Kidney (tissue), 13 donors: ENCODE measurements at regions not wholly inside any gene's neighbourhood (a gene's known extent, or its start where the extent isn't known, plus 50 kb on each side); places are given as distances from the start of the nearest gene placed in this dataset.

Experiments used
- DNase-seq, 5 donors: peaks; one replicate each; pipeline ENCODE4 v3.0.0-alpha.2; 2013 to 2020
- FAIRE-seq: peaks from 2 replicates; lab custom pipeline; 2012; peaks lifted over from hg19 to GRCh38; lab: Jason Lieb, UNC
- H3K27ac ChIP-seq, 2 donors: one replicate each; pipeline ENCODE4 v1.7.0; 2013; ENCODE audit warnings: low read depth in 2 of 2, low read length in 2 of 2, inconsistent platforms in 1 of 2
- H3K27me3 ChIP-seq: one replicate; pipeline ENCODE4 v1.7.1; 2013; ENCODE audit warnings: low read length, inconsistent platforms; ENCODE audit not compliant: control insufficient read depth, insufficient read depth
- H3K36me3 ChIP-seq, 3 donors: one replicate each; pipeline versions ENCODE4 v1.7.0 to v1.7.1; 2013; ENCODE audit warnings: low read length in 3 of 3, control low read depth in 1 of 3, inconsistent platforms in 1 of 3; ENCODE audit not compliant: insufficient read depth in 3 of 3, control insufficient read depth in 2 of 3
- H3K4me1 ChIP-seq, 3 donors: one replicate each; pipeline versions ENCODE4 v1.7.0 to v1.7.1; 2013; ENCODE audit warnings: low read length in 3 of 3, inconsistent platforms in 1 of 3, low read depth in 1 of 3; ENCODE audit not compliant: control insufficient read depth in 2 of 3, insufficient read depth in 2 of 3
- H3K4me3 ChIP-seq, 3 donors: one replicate each; pipeline versions ENCODE4 v1.7.0 to v1.8.1; 2013; ENCODE audit warnings: low read length in 3 of 3, control low read depth in 1 of 3, inconsistent platforms in 1 of 3
- H3K9ac ChIP-seq, 3 donors: one replicate each; pipeline versions ENCODE4 v1.7.0 to v1.7.1; 2013; ENCODE audit warnings: low read length in 3 of 3, control low read depth in 1 of 3, inconsistent platforms in 1 of 3
- H3K9me3 ChIP-seq, 3 donors: one replicate each; pipeline versions ENCODE4 v1.7.0 to v1.7.1; 2013; ENCODE audit warnings: low read length in 3 of 3, control low read depth in 1 of 3, inconsistent platforms in 1 of 3; ENCODE audit not compliant: control insufficient read depth in 2 of 3, insufficient read depth in 1 of 3
- CTCF ChIP-seq: IDR thresholded peaks from 3 replicates; pipeline ENCODE4 v1.5.1; 2012; ENCODE audit warnings: mild to moderate bottlenecking, moderate library complexity, borderline replicate concordance; ENCODE audit not compliant: insufficient read depth; ENCODE audit errors: extremely low read depth
- intact Hi-C: fragments of 100-400 bp; cut with DNase I; formaldehyde crosslinking; loops from one replicate; pipeline ENCODE4 v1.11.1; 2022
- donor health status: control.
- donor health status: control.
- donor health status: control.
- donor health status: control.
- donor health status: control.
- donor health status: DM: yes; HTN: yes; CAD: no.
- donor health status: Normal renal cell carcinoma (clear cell type).

GRCh38 chr10:128867210-128867609 lies 599.8 kb upstream of the MGMT start:
- Histone ChIP-seq H3K4me1 (peaks cover 0 to 6% (median 3%) of the 10 kb centered on the region in 3 donors), H3K36me3 (no peaks in the 10 kb centered on the region), H3K27ac (no peak overlapping the region), H3K4me3 (no peak overlapping the region), H3K27me3 (no peaks in the 10 kb centered on the region), H3K9me3 (no peaks in the 10 kb centered on the region), H3K9ac (no peak overlapping the region)
- intact Hi-C loops = no loop called here
- TF ChIP-seq CTCF = no peak
- peak in 1 of 5 donors; percentile 10 for DNase-seq
- FAIRE-seq = no peak

GRCh38 chr10:128867819-128868218 lies 599.2 kb upstream of the MGMT start:
- H3K36me3 ChIP-seq = no peaks in the 10 kb centered on the region
- peak in 1 of 5 donors; percentile 10 for DNase-seq
- H3K4me3 ChIP-seq = no peak overlapping the region
- no peak for FAIRE-seq
- no peak for TF ChIP-seq CTCF
- H3K27ac ChIP-seq = no peak overlapping the region
- no peaks in the 10 kb centered on the region for H3K9me3 ChIP-seq
- H3K27me3 ChIP-seq = no peaks in the 10 kb centered on the region
- H3K4me1 ChIP-seq = peaks cover 0 to 6% (median 3%) of the 10 kb centered on the region in 3 donors
- intact Hi-C loops = no loop called here
- no peak overlapping the region for H3K9ac ChIP-seq

- DNase-seq (peak in 1 of 5 donors; percentile 21), FAIRE-seq (no peak)
- Histone ChIP-seq H3K9me3 (no peaks in the 10 kb centered on the region), H3K36me3 (no peaks in the 10 kb centered on the region), H3K4me3 (no peak overlapping the region), H3K27ac (no peak overlapping the region), H3K4me1 (peaks cover 0 to 7% (median 3%) of the 10 kb centered on the region in 3 donors), H3K27me3 (no peaks in the 10 kb centered on the region), H3K9ac (no peak overlapping the region)
- intact Hi-C loops = no loop called here
- no peak for TF ChIP-seq CTCF
Observed at GRCh38 chr10:128868481-128868880, 598.6 kb upstream of the MGMT start.

- Histone ChIP-seq H3K27me3 (no peaks in the 10 kb centered on the region), H3K27ac (no peak overlapping the region), H3K4me1 (peaks cover 0 to 10% (median 3%) of the 10 kb centered on the region in 3 donors), H3K9me3 (no peaks in the 10 kb centered on the region), H3K4me3 (no peak overlapping the region), H3K36me3 (no peaks in the 10 kb centered on the region), H3K9ac (no peak overlapping the region)
- DNase-seq (peak in 3 of 5 donors; percentile 23 to 76 (median 46)), FAIRE-seq (no peak)
- TF ChIP-seq CTCF = no peak
- intact Hi-C loops = no loop called here
Observed at GRCh38 chr10:128869101-128869749, 597.8 kb upstream of the MGMT start.
